MV-4-11 (cell line): ENCODE measurements at regions not wholly inside any gene's neighbourhood (a gene's known extent, or its start where the extent isn't known, plus 50 kb on each side); places are given as distances from the start of the nearest gene placed in this dataset.

Experiments
- DNase-seq: peaks from one replicate; lab custom pipeline; 2025; lab: John Stamatoyannopoulos, UW

GRCh38 chr14:22098435-22098834 lies 424.8 kb upstream of the OR4E1 start:
- no peak for DNase-seq

GRCh38 chr14:22097586-22098292 lies 424.1 kb upstream of the OR4E1 start:
- DNase-seq = no peak

- DNase-seq = no peak
Measured at GRCh38 chr14:22097072-22097471, 423.5 kb upstream of the OR4E1 start.

GRCh38 chr14:22096514-22096895 lies 422.9 kb upstream of the OR4E1 start:
- no peak for DNase-seq

- no peak for DNase-seq
Measured at GRCh38 chr14:22095860-22096513, 422.4 kb upstream of the OR4E1 start.

- DNase-seq = no peak
Measured at GRCh38 chr14:22089940-22090339, 416.3 kb upstream of the OR4E1 start.

- DNase-seq = no peak
Measured at GRCh38 chr14:22088614-22089342, 415.2 kb upstream of the OR4E1 start.

- peak; percentile 4 for DNase-seq
Measured at GRCh38 chr14:22086131-22086530, 412.5 kb upstream of the OR4E1 start.

GRCh38 chr14:22084393-22085281 lies 411.0 kb upstream of the OR4E1 start:
- peak; percentile 47 for DNase-seq

- DNase-seq = no peak
Measured at GRCh38 chr14:22081337-22081736, 407.7 kb upstream of the OR4E1 start.

GRCh38 chr14:22079766-22080165 lies 406.1 kb upstream of the OR4E1 start:
- DNase-seq = no peak

GRCh38 chr14:22073801-22074200 lies 400.2 kb upstream of the OR4E1 start:
- peak; percentile 74 for DNase-seq

GRCh38 chr14:22071006-22071405 lies 397.4 kb upstream of the OR4E1 start:
- peak; percentile 94 for DNase-seq

- DNase-seq = peak; percentile 12
Measured at GRCh38 chr14:22070119-22070982, 396.7 kb upstream of the OR4E1 start.

- no peak for DNase-seq
Measured at GRCh38 chr14:22065347-22065746, 391.7 kb upstream of the OR4E1 start.

GRCh38 chr14:22059201-22059600 lies 385.6 kb upstream of the OR4E1 start:
- DNase-seq = no peak

- no peak for DNase-seq
Measured at GRCh38 chr14:22052795-22053194, 379.2 kb upstream of the OR4E1 start.

GRCh38 chr14:22047115-22047514 lies 373.5 kb upstream of the OR4E1 start:
- peak; percentile 21 for DNase-seq

- no peak for DNase-seq
Measured at GRCh38 chr14:22046063-22046462, 372.4 kb upstream of the OR4E1 start.

GRCh38 chr14:22044193-22044592 lies 370.6 kb upstream of the OR4E1 start:
- DNase-seq = no peak

- DNase-seq = no peak
Measured at GRCh38 chr14:22040781-22041125, 367.1 kb upstream of the OR4E1 start.
